ENCODE measurements at regions not wholly inside any gene's neighbourhood (a gene's known extent, or its start where the extent isn't known, plus 50 kb on each side); places are given as distances from the start of the nearest gene placed in this dataset.

- Mint-ChIP-seq H3K36me3 (ENCODE audit: insufficient read depth, unreplicated experiment) (no peaks in the 10 kb centered on the region), H3K4me1 (ENCODE audit: low read depth, unreplicated experiment) (no peaks in the 10 kb centered on the region), H3K9me3 (ENCODE audit: unreplicated experiment) (peaks cover 18% of the 10 kb centered on the region), H3K4me3 (ENCODE audit: unreplicated experiment) (no peak overlapping the region), H3K27me3 (ENCODE audit: insufficient read depth, unreplicated experiment) (no peaks in the 10 kb centered on the region), H3K27ac (ENCODE audit: unreplicated experiment) (no peak overlapping the region)
- no peak for TF ChIP-seq CTCF (IDR thresholded peaks at IDR 0.05; ENCODE audit: insufficient read depth in 1 of 2, low read depth in 1 of 2, low read length in 1 of 2, severe bottlenecking in 1 of 2, unreplicated experiment in 1 of 2)
- intact Hi-C loops (cut with micrococcal nuclease; ENCODE audit: unreplicated experiment): no loop called here
- Histone ChIP-seq H3K27me3 (replicated peaks; ENCODE audit: control insufficient read depth, insufficient read depth, low read length) (no peaks in the 10 kb centered on the region), H3K4me3 (ENCODE audit: low read depth, low read length) (no peak overlapping the region), H3K9me3 (no peaks in the 10 kb centered on the region), H3K36me3 (ENCODE audit: control insufficient read depth, insufficient read depth, low read length) (no peaks in the 10 kb centered on the region), H3K4me1 (no peaks in the 10 kb centered on the region)
- no TSS peak for BruUV-seq (replicated peaks)
- ChIA-PET CTCF (no interaction called here), POLR2A (no interaction called here)
- DNase-seq: no peak
Observed at GRCh38 chr5:18216729-18217128, 582.5 kb downstream of the TAF11L14 start.

- intact Hi-C loops (cut with micrococcal nuclease; ENCODE audit: unreplicated experiment): no loop called here
- no peak for TF ChIP-seq CTCF (IDR thresholded peaks at IDR 0.05; ENCODE audit: insufficient read depth in 1 of 2, low read depth in 1 of 2, low read length in 1 of 2, severe bottlenecking in 1 of 2, unreplicated experiment in 1 of 2)
- peaks cover 18% of the 10 kb centered on the region for H3K9me3 Mint-ChIP-seq (ENCODE audit: unreplicated experiment)
- Histone ChIP-seq H3K27me3 (replicated peaks; ENCODE audit: control insufficient read depth, insufficient read depth, low read length) (no peaks in the 10 kb centered on the region), H3K4me3 (ENCODE audit: low read depth, low read length) (no peak overlapping the region), H3K9me3 (no peaks in the 10 kb centered on the region), H3K36me3 (ENCODE audit: control insufficient read depth, insufficient read depth, low read length) (no peaks in the 10 kb centered on the region), H3K4me1 (no peaks in the 10 kb centered on the region)
- POLR2A ChIA-PET: no interaction called here
- no peak for DNase-seq
- no peak overlapping the region for H3K27ac Mint-ChIP-seq (ENCODE audit: unreplicated experiment)
- no peaks in the 10 kb centered on the region for H3K36me3 Mint-ChIP-seq (ENCODE audit: insufficient read depth, unreplicated experiment)
- CTCF ChIA-PET: no interaction called here
- H3K4me1 Mint-ChIP-seq (ENCODE audit: low read depth, unreplicated experiment): no peaks in the 10 kb centered on the region
- no peaks in the 10 kb centered on the region for H3K27me3 Mint-ChIP-seq (ENCODE audit: insufficient read depth, unreplicated experiment)
- H3K4me3 Mint-ChIP-seq (ENCODE audit: unreplicated experiment): no peak overlapping the region
- BruUV-seq (replicated peaks): no TSS peak
Observed at GRCh38 chr5:18219241-18219640, 585.0 kb downstream of the TAF11L14 start.

DNA sequence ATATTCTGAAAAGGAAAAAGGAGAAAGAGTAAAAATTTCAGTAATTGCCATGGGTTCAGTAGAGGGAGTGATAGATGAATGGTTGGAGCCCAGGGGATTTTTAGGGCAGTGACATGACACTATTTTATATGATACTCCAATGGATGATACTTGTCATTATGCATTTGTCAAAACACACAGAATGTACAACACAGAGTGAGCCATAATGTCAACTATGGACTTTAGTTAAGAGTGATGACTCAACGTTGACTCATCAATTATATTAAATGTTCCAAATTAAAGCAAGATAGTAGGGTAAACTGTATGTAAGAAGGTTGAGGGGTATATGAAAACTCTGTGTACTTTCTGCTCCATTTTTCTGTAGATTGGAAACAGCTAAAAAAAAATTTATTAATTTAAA is 586.4 kb downstream of the TAF11L14 start:
- no TSS peak for BruUV-seq (replicated peaks)
- Mint-ChIP-seq H3K4me3 (ENCODE audit: unreplicated experiment) (no peak overlapping the region), H3K27me3 (ENCODE audit: insufficient read depth, unreplicated experiment) (no peaks in the 10 kb centered on the region), H3K4me1 (ENCODE audit: low read depth, unreplicated experiment) (no peaks in the 10 kb centered on the region), H3K9me3 (ENCODE audit: unreplicated experiment) (peaks cover 14% of the 10 kb centered on the region), H3K27ac (ENCODE audit: unreplicated experiment) (no peak overlapping the region), H3K36me3 (ENCODE audit: insufficient read depth, unreplicated experiment) (no peaks in the 10 kb centered on the region)
- H3K4me1 ChIP-seq: no peaks in the 10 kb centered on the region
- DNase-seq: no peak
- no peaks in the 10 kb centered on the region for H3K27me3 ChIP-seq (replicated peaks; ENCODE audit: control insufficient read depth, insufficient read depth, low read length)
- H3K9me3 ChIP-seq: no peaks in the 10 kb centered on the region
- intact Hi-C loops (cut with micrococcal nuclease; ENCODE audit: unreplicated experiment): no loop called here
- no peak overlapping the region for H3K4me3 ChIP-seq (ENCODE audit: low read depth, low read length)
- POLR2A ChIA-PET: no interaction called here
- H3K36me3 ChIP-seq (ENCODE audit: control insufficient read depth, insufficient read depth, low read length): no peaks in the 10 kb centered on the region
- TF ChIP-seq CTCF (IDR thresholded peaks at IDR 0.05; ENCODE audit: insufficient read depth in 1 of 2, low read depth in 1 of 2, low read length in 1 of 2, severe bottlenecking in 1 of 2, unreplicated experiment in 1 of 2): no peak
- CTCF ChIA-PET: no interaction called here
